ENCODE measurements at regions not wholly inside any gene's neighbourhood (a gene's known extent, or its start where the extent isn't known, plus 50 kb on each side); places are given as distances from the start of the nearest gene placed in this dataset.

DNA sequence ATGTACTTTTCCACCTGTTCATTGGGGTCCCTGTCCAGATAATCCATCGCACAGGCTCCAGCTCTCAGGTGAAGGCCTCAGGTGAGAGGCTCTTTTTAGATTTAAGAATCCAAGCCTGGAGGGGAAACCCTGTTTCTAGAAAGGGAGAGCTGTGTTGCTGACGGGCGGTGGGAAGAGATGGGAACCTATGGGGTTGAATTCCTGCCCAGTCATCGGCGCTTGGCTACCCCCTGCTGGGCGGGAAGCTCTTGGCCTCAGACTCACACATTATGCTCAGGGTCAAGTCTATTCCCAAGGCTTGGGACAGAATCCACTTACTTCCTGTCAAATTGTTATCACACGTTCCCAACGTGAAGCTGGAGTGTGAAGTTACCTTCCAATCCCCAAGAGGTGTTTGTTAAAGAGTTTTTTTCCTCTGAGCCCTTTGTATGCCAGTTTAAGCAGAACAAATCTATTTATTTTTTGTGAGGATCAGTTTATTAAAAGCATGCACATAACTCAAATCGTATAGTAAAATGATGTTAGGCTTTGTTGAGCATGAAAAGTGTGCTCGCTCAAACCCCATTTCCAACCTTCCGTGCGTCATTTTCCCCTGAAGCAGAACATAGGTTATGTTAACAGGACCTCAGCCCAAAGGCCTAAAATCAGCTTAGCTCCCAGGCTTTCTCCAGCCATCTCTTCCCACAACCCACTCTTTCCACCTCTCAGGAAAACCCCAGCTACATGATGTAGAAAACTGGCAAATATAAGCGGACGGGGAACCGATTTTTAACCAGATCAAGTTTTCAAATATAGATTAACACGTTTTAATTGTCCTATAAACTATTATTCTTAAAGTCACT, 181.7 kb upstream of the ETAA1 start:
- DNase-seq (ENCODE audit: low read depth in 4 of 4, low spot score in 3 of 4): peak; percentile 53 to 71 (median 61)

DNA sequence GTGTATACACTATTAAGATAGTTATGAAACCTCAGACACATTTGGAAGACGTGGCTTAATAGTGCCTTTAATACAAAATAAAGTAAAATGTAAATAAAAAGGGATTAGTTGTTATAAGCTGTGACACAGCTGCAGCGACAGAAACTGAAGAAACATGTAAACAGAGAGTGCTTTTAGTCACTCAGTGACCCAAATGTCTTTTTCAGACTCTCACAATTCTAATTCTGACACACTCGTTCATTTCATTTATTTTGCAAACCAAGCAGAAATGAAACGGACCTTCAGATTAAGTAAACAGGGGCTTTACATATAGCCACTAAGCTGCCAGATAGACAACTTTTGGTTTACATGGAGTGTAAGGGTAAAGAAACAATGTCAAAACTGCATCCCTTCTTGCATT, 181.0 kb upstream of the ETAA1 start:
- no peak for DNase-seq (ENCODE audit: low read depth in 4 of 4, low spot score in 3 of 4)

DNA sequence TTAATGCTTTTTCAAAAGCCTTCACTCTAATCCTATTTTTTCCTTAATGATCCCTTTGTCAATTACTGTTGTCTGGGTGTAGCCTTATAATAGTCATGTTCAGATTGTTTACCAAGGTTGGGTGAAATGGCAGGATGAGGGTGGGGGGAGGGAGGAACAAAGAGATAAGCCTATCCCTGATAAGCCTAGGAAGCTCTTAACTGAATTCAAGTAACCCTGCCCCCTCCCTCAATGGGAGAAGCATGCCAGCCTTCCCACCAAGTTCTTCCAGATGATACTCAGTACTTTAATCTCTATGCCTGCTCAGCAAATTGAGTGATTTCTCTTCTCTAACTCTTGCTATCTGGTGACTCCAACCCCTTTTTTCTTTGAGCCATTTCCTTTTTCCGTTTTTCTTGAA, 180.3 kb upstream of the ETAA1 start:
- DNase-seq (ENCODE audit: low read depth in 4 of 4, low spot score in 3 of 4): no peak

DNA sequence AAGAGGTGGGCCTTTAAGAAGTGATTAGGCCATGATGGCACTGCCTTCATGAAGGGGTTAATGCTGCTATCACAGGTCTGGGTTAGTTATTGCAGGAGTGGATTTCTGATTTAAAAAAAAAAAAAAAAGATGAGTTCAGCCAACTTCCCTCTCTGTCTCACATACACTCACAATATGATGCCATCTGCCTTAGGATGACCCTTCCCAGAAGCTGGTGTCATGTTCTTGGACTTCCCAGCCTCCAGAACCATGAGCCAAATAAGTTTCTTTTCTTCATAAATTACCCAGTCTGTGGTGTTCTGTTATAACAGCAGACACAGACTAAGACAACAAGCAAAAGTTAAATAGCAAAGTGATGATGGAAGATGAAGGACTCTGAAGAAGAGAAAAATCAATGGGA, 179.7 kb upstream of the ETAA1 start:
- DNase-seq (ENCODE audit: low read depth in 4 of 4, low spot score in 3 of 4): no peak

DNA sequence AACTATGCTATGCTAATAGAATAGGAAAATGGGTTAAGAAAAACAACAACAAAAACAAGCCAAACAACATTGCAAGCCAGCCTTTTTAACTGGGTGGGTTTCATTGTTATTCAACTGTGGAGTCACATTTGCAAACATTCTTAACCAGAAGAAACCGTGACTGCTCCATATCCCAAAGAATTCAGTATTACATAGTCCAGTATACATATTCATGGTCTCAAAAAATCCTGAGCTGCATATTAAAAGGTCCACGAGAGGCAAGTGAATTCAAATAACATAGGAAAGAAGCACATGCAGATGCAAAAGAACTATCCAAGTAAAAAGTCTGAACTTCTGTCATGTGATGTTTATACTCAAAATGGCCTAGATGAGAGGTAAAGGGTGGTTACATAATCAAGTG, 179.1 kb upstream of the ETAA1 start:
- DNase-seq (ENCODE audit: low read depth in 4 of 4, low spot score in 3 of 4): no peak

DNA sequence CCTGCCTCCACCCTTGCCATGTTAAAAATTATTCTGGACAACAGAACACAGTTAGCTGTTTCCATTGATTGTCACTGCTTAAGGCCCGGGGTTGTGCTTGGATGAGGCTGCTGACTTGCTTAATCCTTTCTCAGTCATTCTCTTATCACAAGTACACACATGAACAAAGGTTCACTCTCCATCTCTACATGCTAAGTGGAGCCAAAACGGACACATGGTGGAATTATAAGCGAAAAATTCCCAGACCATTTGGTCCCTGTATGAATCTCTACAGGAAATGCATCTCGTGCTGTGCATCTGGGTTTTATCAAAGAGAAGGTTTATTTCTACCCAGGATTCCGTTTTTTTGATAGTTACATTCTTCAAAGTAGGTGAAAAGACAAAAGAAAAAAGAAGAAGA, 177.5 kb upstream of the ETAA1 start:
- no peak for DNase-seq (ENCODE audit: low read depth in 4 of 4, low spot score in 3 of 4)

DNA sequence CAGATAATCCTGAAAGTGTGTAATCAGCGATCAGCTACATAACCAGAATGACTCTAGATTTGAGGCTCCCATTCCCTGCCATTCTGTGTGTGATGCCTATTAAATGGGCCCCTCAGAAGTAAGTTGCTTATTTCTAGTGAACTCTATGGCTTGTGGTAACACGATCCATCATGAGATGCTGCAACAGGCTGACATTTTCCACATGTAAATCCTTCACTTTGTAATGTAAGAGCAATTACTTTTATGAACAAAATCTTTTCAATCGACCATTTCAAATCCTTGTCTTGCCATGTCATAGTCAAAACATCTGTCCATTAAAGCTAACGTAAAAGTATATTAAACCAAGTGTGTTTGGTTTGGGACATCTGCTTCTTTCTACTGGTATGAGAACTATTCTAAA, 175.9 kb upstream of the ETAA1 start:
- no peak for DNase-seq (ENCODE audit: low read depth in 4 of 4, low spot score in 3 of 4)

DNA sequence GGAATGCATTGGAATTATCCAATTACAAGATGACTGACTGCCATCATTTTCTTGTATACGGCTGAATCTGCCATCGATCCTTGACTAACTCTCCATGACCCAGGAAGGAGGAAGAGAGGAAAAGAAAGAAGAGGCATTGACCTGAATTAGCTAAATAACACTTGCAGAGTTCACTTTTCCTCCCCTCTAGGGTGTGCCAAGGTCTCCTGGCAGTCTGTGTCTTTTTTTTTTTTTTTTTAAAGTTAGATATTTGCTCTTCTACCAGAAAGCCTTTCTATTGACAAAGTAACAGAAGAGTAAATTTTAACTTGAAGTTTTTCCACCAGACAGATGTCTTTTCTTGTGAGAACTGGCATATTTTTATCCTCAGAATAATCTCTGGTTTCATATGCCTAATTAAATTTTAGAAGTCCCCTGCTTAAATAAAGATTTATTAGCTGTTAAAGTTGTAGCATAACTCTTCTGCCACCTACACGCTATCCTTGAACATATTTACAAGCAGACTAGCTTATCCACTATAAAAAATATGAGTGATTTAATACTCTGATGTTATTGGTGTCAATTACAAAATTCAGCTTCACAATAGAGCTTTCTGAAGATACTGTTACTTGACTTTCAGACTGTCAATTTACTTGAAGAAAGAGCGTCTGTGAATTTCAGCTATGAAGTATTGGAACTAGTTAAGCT, 171.7 kb upstream of the ETAA1 start:
- DNase-seq (ENCODE audit: low read depth in 4 of 4, low spot score in 3 of 4): no peak

DNA sequence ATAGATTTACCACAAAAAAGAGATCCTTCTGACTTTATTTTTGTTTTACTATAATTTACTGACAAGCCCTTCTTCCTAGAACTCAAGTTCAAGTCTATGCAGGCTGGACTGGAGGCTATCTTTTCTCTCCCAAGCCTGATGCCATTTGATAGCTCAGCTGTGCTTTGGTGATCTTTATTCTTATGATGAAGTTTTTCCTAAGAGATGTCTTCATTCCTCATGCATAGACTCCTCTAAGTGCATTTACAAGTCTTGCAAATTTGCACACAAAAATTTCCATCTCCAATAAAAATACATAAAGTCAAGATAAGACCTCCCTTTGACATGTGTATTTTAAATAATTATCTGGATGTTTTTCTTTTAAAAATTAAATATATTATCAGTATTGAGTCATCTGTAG, 167.4 kb upstream of the ETAA1 start:
- no peak for DNase-seq (ENCODE audit: low read depth in 4 of 4, low spot score in 3 of 4)

DNA sequence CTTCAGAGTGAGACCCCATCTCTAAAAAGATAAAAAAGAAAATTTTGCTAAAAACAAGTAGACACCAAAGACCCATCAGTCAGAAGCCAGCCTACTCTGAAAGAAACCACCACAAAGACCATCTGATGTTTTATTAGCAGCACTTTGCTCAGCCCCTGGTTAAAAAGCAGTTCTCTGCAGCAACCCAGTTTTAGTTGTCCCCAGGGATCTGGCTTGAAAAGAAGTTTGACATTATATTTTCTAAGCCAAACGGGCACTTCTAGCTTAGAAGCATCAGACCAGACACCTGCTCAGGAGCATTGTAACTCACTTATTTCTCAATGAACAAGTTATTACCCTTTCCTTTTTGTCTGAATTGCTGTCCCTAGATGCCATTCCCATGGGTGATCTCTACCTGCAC, 164.2 kb upstream of the ETAA1 start:
- no peak for DNase-seq (ENCODE audit: low read depth in 4 of 4, low spot score in 3 of 4)

DNA sequence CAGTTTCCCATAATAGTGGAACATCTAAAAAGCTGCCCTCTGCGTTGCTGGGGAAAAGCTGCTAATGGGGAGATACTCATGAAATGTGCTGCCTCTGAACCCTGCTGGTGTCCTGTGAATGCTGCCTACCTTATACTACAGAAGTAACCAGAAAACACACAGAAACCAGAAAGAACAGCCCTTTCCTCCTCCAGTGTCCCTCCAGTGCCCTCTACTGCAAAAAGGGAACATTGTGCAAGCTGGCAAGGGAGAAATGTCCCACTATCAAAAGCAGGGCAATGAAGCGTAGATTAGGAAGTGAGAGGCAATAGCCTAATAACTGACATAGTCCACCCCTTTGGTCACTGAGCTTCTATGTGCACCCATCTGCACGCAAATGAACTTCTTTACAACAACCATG, 162.7 kb upstream of the ETAA1 start:
- DNase-seq (ENCODE audit: low read depth in 4 of 4, low spot score in 3 of 4): no peak

DNA sequence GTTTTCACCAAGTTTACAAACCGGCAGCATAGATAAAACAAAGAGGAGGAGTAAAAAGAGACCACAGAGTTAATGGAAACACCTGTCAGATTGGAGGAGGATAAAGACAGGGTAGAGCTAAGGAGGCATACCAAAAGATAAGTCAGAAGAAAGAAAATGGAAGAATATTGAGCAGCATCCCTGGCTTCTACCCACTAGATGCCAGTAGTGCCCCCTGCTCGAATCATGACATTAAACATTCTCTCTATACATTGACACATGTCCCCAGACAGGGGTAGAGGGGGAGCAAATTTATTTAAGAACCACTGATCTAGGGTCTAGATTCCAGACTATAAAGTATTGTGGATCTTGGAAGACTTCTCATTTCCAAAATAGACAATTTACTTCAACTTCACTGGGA, 159.8 kb upstream of the ETAA1 start:
- DNase-seq (ENCODE audit: low read depth in 4 of 4, low spot score in 3 of 4): no peak

DNA sequence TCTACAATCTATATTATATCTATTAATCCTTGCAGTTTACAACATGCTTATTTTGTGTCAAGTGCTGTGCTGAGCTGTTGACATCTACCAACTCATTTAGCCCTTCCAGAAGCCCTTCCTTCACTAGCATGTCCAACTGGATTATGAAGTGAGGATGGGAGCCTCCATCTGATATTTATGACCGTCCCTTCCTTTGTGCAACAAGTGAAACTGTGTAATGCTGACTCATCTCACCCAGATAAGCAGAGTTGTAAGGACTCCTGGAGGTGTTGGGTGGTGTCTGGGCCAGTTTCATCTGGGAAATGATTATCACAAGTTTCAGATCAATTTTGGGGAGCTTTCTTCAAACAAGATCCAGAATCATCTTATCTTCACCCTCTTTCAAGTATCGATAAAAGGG, 156.6 kb upstream of the ETAA1 start:
- no peak for DNase-seq (ENCODE audit: low read depth in 4 of 4, low spot score in 3 of 4)

DNA sequence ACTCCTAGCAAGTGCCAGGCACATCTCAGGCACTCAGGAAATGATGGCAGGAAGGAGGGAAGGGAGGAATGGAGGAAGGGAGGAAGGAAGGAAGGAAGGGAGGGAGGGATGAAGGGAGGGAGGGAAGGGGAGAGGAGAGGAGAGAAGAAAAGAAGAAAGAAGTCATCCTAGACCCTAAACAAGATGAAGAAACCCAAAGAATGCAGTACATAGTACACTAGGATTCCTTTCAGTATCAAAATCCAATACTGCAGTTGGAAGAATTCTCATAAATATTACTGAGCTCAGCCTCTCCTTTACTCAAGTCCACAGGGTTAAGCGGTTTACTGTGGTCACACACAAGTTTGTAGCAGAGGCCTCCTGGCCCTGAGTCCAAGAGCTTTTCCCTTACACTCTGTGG, 155.7 kb upstream of the ETAA1 start:
- no peak for DNase-seq (ENCODE audit: low read depth in 4 of 4, low spot score in 3 of 4)

DNA sequence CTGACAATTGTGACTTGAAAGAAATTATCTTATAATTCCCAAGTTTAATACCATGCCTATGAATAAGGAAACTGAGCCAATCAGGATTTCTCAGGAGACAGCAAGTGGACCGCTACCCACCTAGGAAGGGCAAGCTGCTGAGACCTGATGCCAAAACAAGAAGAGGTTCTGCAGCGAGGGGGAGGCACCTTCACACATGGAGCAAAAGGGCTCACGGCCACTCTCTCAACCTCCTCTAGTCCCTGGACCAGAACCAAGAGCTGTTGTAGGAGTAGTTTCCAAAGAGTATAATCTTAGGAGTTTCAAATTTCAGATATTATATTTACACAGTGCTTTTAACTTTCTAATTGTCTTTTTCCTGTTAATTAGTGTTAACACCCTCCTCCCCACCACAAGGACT, 154.7 kb upstream of the ETAA1 start:
- no peak for DNase-seq (ENCODE audit: low read depth in 4 of 4, low spot score in 3 of 4)

DNA sequence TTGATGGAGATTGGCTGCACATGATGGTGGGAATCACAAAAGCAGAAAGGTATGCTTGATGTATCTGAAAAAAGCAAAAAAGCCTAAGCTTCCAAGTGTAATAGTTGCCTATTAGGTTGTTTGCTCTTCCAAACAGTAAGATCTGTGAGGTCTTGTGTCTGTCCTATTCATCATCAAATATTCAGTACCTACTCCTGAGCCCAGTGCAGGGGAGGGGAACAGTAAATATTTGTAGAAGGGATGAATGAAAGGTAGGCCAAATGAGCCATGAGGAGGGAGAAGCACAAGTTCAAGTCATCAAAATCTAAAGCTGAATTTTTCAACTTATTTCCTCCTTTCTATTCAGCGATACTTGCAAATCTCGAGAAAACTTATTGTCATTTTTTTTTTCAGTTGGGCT, 153.2 kb upstream of the ETAA1 start:
- DNase-seq (ENCODE audit: low read depth in 4 of 4, low spot score in 3 of 4): no peak

DNA sequence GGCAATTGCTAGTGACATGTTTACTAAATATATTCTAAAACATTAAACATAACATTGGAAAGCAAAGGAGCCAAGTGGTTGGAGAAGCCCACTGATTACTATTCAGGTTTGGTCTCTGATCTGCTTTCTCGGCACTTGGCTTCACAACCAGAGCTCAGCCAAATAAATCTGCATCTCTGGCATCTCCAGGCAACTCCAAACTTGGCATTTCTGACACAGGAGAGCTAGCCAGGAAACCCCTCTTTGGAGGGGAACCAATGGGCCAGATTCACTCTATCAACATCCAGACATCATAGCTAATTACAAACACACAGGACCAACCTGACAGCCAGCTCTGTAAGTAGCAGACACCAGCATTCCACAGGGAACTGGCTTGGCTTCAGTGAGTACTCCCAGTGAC, 150.3 kb upstream of the ETAA1 start:
- no peak for DNase-seq (ENCODE audit: low read depth in 4 of 4, low spot score in 3 of 4)

DNA sequence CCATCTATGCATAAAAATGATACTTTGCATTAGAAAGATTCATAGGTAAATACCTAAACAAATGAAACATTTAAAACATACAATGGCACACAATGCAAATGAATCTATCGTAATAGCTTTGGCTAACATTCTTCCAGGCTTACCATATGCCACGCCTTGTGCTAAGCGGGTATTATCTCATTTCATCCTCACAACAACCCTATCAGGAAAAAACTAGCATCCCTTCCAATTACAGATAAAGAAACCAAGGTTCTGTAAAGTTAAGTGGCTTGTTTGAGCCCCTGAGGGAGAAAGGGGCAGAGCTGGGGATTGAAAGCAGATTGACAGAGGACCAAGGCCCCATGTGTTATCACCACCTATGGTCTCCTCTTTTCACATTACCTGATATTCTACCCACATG, 145.4 kb upstream of the ETAA1 start:
- DNase-seq (ENCODE audit: low read depth in 4 of 4, low spot score in 3 of 4): no peak

DNA sequence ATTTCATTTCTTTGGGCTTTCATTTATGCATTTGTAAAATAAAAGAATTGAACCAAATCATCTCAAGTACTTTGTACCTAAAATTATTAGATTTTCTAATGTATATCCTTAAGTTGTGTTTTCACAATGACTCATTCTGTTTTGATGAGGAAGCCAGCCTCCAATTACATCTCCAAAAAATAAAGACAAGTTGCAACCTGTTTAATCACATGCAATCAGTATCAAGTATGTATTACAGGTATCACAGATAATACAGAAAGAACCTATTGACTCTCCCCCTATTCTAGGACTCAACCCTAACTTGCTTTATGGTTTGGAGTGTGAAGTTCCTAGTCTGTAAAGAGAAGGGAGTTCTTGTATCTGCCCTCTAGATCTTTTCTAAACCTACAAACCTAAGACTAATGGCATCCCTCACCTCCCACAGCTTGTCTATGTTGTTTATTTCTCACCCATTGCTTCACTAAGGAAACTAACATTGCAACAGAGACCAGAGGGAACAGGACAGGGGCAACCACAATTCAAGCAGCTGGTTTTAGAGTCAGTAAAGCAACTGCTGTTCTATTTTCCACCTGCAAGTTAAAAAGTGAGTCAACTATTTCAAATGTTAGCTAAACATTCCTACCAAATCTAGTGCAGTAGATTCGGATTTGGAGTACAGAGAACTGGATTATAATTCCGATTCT, 141.1 kb upstream of the ETAA1 start:
- DNase-seq (ENCODE audit: low read depth in 4 of 4, low spot score in 3 of 4): no peak

DNA sequence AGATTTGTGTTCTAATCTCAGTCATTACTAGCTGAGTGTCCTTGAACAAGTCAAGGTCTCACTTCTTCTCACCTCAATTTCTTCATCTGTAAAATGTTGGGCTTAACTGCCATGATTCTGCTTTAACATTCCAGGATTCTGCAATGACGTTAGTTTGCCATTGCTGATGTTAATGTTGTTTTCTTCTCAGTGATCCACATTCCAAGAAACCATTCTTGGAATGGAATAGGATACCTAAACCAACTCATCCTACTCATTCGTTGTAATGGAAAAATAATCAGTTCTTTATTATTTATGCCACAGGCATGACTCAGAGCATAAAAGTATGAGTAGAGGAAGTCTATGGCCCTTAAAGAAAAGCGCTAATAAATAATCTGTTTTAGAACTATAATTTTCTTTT, 140.2 kb upstream of the ETAA1 start:
- no peak for DNase-seq (ENCODE audit: low read depth in 4 of 4, low spot score in 3 of 4)

DNA sequence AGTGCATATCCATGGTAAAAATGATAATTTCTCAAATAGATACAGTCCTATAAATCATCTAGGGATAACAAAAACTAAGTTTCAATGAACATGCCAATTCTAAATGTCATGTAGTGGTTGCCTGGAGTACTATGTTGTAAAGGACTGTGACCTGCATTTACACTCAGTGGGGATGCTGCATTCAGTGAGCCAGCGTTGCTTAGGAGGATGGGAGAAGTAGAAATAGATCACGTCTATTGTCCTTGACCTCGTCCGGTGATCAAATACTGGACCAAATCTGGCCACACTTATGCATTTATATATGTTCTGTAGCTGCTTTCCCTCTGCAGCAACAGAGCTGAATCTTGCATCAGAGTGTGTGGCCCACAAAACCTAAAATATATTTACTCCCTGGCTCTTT, 139.0 kb upstream of the ETAA1 start:
- no peak for DNase-seq (ENCODE audit: low read depth in 4 of 4, low spot score in 3 of 4)

DNA sequence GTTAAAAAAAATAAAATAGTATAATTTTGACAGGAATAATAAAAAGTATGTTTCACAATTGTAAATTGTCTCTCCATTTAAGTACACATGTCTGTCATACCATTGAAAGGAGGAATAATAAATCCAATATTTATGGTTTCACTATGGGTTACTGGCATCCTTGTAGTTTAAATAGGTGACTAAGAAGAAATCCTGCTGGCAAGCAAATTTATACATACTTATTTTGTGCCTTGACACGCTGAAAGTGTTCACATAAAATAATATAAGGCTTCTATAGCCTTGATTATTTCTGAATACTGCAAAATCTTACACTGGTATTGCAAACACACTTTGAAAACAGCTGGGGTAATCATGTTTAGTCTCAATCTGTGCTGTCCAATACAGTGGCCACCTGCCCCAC, 138.3 kb upstream of the ETAA1 start:
- no peak for DNase-seq (ENCODE audit: low read depth in 4 of 4, low spot score in 3 of 4)

Measured in left renal pelvis (tissue), 4 donors.